Adrenal gland (tissue), 9 donors: ENCODE measurements at regions not wholly inside any gene's neighbourhood (a gene's known extent, or its start where the extent isn't known, plus 50 kb on each side); places are given as distances from the start of the nearest gene placed in this dataset.

Source experiments
- DNase-seq, 7 donors: peaks; one replicate each; pipeline ENCODE4 v3.0.0-alpha.2; 2019 to 2020
- H3K27ac ChIP-seq, 5 donors: fragments of 200-600 bp; sonication (generic) in 4 of 5; 1 replicate in 3 of 5; 2 replicates in 2 of 5; pipeline versions ENCODE4 v1.5.1 to v1.8.0; 2016 to 2020; ENCODE audit warnings: mild to moderate bottlenecking in 1 of 5
- H3K27me3 ChIP-seq: fragments of 200-600 bp; 2 replicates; pipeline ENCODE4 v1.8.0; 2021
- H3K36me3 ChIP-seq, 2 donors: fragments of 200-600 bp; replicated peaks in 1 of 2; 1 replicate in 1 of 2; 2 replicates in 1 of 2; pipeline versions ENCODE4 v1.5.1 to v1.8.0; 2018 to 2022
- H3K4me1 ChIP-seq, 2 donors: fragments of 200-600 bp; replicated peaks in 1 of 2; 1 replicate in 1 of 2; 2 replicates in 1 of 2; pipeline versions ENCODE4 v1.5.1 to v1.8.0; 2018 to 2021
- H3K4me3 ChIP-seq, 4 donors: fragments of 200-600 bp; sonication (generic) in 3 of 4; one replicate each; pipeline ENCODE4 v1.5.1; 2016 to 2018
- H3K9me3 ChIP-seq, 3 donors: fragments of 200-600 bp; sonication (generic) in 1 of 3; replicated peaks in 1 of 3; 1 replicate in 2 of 3; 2 replicates in 1 of 3; pipeline versions ENCODE4 v1.5.1 to v1.8.0; 2016 to 2021
- CTCF ChIP-seq, 6 experiments: fragments of 450-650 bp in 4 of 6; fragments of 200-600 bp in 2 of 6; sonication (generic) in 1 of 6; IDR thresholded peaks; 1 replicate in 5 of 6; 2 replicates in 1 of 6; pipeline versions ENCODE4 v1.5.1 to v1.8.0; 2016 to 2021; ENCODE audit warnings: antibody characterized with exemption in 6 of 6, mild to moderate bottlenecking in 2 of 6, moderate library complexity in 1 of 6
- POLR2A ChIP-seq, 2 donors: fragments of 450-650 bp; IDR thresholded peaks; one replicate each; pipeline ENCODE4 v1.6.1; 2017; ENCODE audit warnings: antibody characterized with exemption in 2 of 2, mild to moderate bottlenecking in 2 of 2, moderate library complexity in 1 of 2
- WGBS, 4 donors: extraction: QIAGEN DNeasy Blood & Tissue Kit in 2 of 4; methylation state at CpG; one replicate each; pipeline versions ENCODE4 v1.1.5 to v1.1.7; 2013 to 2017; 5-methylcytosine and 5-hydroxymethylcytosine counted together
- intact Hi-C, 2 donors: fragments of 100-400 bp; cut with DNase I; formaldehyde crosslinking; loops; one replicate each; pipeline versions ENCODE4 v1.14.1 to v1.15.0; 2022 to 2023
- donor health status: healthy with polysubstance abuse.
- donor health status: Bipolar disorder and iron deficiency.
- donor health status: DM: yes; HTN: yes; CAD: no.
- donor health status: DM: no; HTN: no; CAD: no.
- donor health status: DM: no; HTN: no; CAD: no.

DNA sequence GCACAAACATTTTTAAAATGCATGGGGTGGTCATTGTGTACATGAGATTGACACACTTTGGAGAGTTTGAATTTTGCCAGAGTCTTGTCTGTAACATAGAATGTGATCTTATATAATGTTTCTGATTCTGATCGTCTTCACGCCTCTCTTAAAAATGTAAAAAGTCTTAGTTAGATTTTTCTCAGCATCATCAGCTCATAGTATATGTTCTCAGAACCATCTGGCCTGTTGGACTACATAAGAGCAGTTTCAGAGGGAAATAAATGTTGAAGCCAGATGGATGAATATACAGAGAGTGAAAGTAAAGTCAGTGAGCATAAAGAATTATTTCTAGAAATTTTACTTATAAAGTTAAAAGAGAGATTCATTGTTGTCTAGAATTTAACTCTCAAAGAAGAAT is 789.9 kb upstream of the MIR17HG start:
- intact Hi-C loops: no loop called here
- H3K27me3 ChIP-seq: no peaks in the 10 kb centered on the region
- TF ChIP-seq POLR2A (IDR thresholded peaks at IDR 0.05) (no peak), CTCF (IDR thresholded peaks at IDR 0.05) (no peak)

GRCh38 chr13:90562443-90562842 is 785.0 kb upstream of the MIR17HG start:
- WGBS, 4 donors: 61 to 75% (median 63%) methylated on average over 1 of the region's 1 CpG
- H3K9me3 ChIP-seq: no peaks in the 10 kb centered on the region
- no peak overlapping the region for H3K27ac ChIP-seq
- intact Hi-C loops: no loop called here
- TF ChIP-seq POLR2A (IDR thresholded peaks at IDR 0.05): no peak
- TF ChIP-seq CTCF (IDR thresholded peaks at IDR 0.05): no peak
- no peak for DNase-seq
- no peaks in the 10 kb centered on the region for H3K36me3 ChIP-seq
- no peaks in the 10 kb centered on the region for H3K27me3 ChIP-seq
- H3K4me3 ChIP-seq: no peak overlapping the region
- H3K4me1 ChIP-seq: no peaks in the 10 kb centered on the region

More for the DNA sequence above, 789.9 kb upstream of the MIR17HG start:
- WGBS, 4 donors: 92 to 95% (median 93%) methylated on average over 2 of the region's 2 CpGs
- no peak overlapping the region for H3K4me3 ChIP-seq
- no peak for DNase-seq
- no peaks in the 10 kb centered on the region for H3K9me3 ChIP-seq
- H3K36me3 ChIP-seq: no peaks in the 10 kb centered on the region
- no peak overlapping the region for H3K27ac ChIP-seq
- no peaks in the 10 kb centered on the region for H3K4me1 ChIP-seq

- H3K27me3 ChIP-seq: no peaks in the 10 kb centered on the region
- intact Hi-C loops: no loop called here
- WGBS, 4 donors: 84 to 100% (median 91%) methylated on average over 4 to 7 of the region's 7 CpGs
- no peak for DNase-seq
- no peak overlapping the region for H3K4me3 ChIP-seq
- H3K36me3 ChIP-seq: no peaks in the 10 kb centered on the region
- no peaks in the 10 kb centered on the region for H3K4me1 ChIP-seq
- TF ChIP-seq CTCF (IDR thresholded peaks at IDR 0.05) (no peak), POLR2A (IDR thresholded peaks at IDR 0.05) (no peak)
- no peaks in the 10 kb centered on the region for H3K9me3 ChIP-seq
- no peak overlapping the region for H3K27ac ChIP-seq
Observed at GRCh38 chr13:90564096-90564495, 783.4 kb upstream of the MIR17HG start.

DNA sequence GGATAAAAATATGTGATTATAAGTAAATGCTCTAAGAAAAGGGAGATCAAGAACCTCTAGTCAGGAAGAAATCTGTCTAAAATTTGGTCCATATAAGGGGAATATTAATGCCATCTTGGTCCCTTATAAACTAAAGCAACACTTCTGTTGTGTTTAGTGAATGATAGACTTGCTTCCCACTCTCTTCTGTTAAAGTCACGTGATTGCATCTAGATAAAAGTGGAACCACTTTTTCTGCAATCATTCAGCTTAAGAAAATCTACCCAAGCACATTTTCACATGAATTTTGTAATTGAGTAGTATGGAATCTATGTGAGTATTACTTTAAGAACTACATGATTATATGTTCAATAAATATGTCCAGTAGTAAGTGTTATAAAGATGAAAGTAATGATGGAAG is 782.9 kb upstream of the MIR17HG start:
- H3K4me1 ChIP-seq: no peaks in the 10 kb centered on the region
- H3K27ac ChIP-seq: no peak overlapping the region
- H3K36me3 ChIP-seq: no peaks in the 10 kb centered on the region
- H3K27me3 ChIP-seq: no peaks in the 10 kb centered on the region
- WGBS, 4 donors: 65 to 85% (median 73%) methylated on average over 1 of the region's 1 CpG
- H3K4me3 ChIP-seq: no peak overlapping the region
- intact Hi-C loops: no loop called here
- TF ChIP-seq POLR2A (IDR thresholded peaks at IDR 0.05) (no peak), CTCF (IDR thresholded peaks at IDR 0.05) (no peak)
- no peak for DNase-seq
- H3K9me3 ChIP-seq: no peaks in the 10 kb centered on the region
